Tibial nerve (tissue), 4 donors: ENCODE measurements at regions not wholly inside any gene's neighbourhood (a gene's known extent, or its start where the extent isn't known, plus 50 kb on each side); places are given as distances from the start of the nearest gene placed in this dataset.
"Not testable (repeated sequence)": the region's sequence is repeated elsewhere in the genome, so short reads cannot be mapped to it uniquely, and the experiment has no call there.

Experiments
- DNase-seq, 2 donors: peaks; one replicate each; pipeline ENCODE4 v3.0.0-alpha.2; 2019; ENCODE audit warnings: low spot score in 2 of 2
- H3K27ac ChIP-seq, 4 donors: fragments of 200-600 bp; sonication (generic) in 3 of 4; one replicate each; pipeline ENCODE4 v1.5.1; 2017 to 2019; ENCODE audit warnings: mild to moderate bottlenecking in 1 of 4
- H3K27me3 ChIP-seq, 2 donors: fragments of 200-600 bp; sonication (generic) in 1 of 2; one replicate each; pipeline versions ENCODE4 v1.5.1 to v1.6.0; 2017 to 2019
- H3K36me3 ChIP-seq, 3 donors: fragments of 200-600 bp; sonication (generic); one replicate each; pipeline ENCODE4 v1.5.1; 2018 to 2019
- H3K4me1 ChIP-seq, 4 donors: fragments of 200-600 bp; sonication (generic) in 3 of 4; one replicate each; pipeline ENCODE4 v1.5.1; 2017 to 2019
- H3K4me3 ChIP-seq, 4 donors: fragments of 200-600 bp; sonication (generic) in 3 of 4; one replicate each; pipeline ENCODE4 v1.5.1; 2017 to 2019; ENCODE audit warnings: mild to moderate bottlenecking in 1 of 4, moderate library complexity in 1 of 4
- H3K9me3 ChIP-seq, 4 donors: fragments of 200-600 bp; sonication (generic) in 3 of 4; one replicate each; pipeline ENCODE4 v1.5.1; 2017 to 2019
- EP300 ChIP-seq, 2 donors: sonication (generic); formaldehyde crosslinking; IDR thresholded peaks; one replicate each; pipeline ENCODE4 v1.6.1; 2017; ENCODE audit warnings: antibody characterized with exemption in 2 of 2, mild to moderate bottlenecking in 1 of 2
- POLR2A ChIP-seq, 2 donors: fragments of 450-650 bp; IDR thresholded peaks; one replicate each; pipeline ENCODE4 v1.6.1; 2017; ENCODE audit warnings: antibody characterized with exemption in 2 of 2, mild to moderate bottlenecking in 2 of 2, moderate library complexity in 2 of 2
- WGBS, 2 donors: methylation state at CpG; one replicate each; pipeline ENCODE4 v1.1.5; 2018; 5-methylcytosine and 5-hydroxymethylcytosine counted together
- TF ChIP-seq, protein P1 (sequence below), 5 experiments: fragments of 200-600 bp in 3 of 5; fragments of 450-650 bp in 2 of 5; sonication (generic) in 3 of 5; IDR thresholded peaks; one replicate each; pipeline ENCODE4 v1.5.1; 2016 to 2019; ENCODE audit warnings: antibody characterized with exemption in 5 of 5, mild to moderate bottlenecking in 3 of 5, moderate library complexity in 2 of 5

DNA sequence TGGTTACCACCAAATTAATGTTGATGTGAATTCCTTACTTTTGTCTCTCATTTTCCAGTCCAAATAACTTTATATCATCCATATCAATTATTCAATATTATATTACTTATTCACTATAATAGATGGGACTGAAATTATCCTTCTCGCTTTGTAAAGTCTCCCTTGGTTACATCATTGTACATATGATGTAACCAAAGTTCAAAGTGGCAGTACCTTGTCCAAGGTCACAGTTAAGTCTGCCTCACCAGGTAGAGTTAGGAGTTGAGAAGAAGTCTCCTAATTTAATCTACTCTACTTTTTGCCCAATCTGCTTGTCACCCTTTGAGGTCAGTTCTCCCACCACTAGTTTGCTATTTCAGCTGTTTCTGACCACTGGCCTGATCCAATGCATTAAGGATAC, 83.7 kb upstream of the CLINT1 start:
- Histone ChIP-seq H3K4me1 (no peaks in the 10 kb centered on the region), H3K36me3 (no peaks in the 10 kb centered on the region), H3K27me3 (peaks cover 0 to 3% of the 10 kb centered on the region in 2 donors), H3K9me3 (no peaks in the 10 kb centered on the region), H3K27ac (no peak overlapping the region), H3K4me3 (no peak overlapping the region)
- 92 to 96% methylated on average over 1 of the region's 1 CpG for WGBS, 2 donors
- no peak for DNase-seq
- TF ChIP-seq, protein P1, sequence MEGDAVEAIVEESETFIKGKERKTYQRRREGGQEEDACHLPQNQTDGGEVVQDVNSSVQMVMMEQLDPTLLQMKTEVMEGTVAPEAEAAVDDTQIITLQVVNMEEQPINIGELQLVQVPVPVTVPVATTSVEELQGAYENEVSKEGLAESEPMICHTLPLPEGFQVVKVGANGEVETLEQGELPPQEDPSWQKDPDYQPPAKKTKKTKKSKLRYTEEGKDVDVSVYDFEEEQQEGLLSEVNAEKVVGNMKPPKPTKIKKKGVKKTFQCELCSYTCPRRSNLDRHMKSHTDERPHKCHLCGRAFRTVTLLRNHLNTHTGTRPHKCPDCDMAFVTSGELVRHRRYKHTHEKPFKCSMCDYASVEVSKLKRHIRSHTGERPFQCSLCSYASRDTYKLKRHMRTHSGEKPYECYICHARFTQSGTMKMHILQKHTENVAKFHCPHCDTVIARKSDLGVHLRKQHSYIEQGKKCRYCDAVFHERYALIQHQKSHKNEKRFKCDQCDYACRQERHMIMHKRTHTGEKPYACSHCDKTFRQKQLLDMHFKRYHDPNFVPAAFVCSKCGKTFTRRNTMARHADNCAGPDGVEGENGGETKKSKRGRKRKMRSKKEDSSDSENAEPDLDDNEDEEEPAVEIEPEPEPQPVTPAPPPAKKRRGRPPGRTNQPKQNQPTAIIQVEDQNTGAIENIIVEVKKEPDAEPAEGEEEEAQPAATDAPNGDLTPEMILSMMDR (IDR thresholded peaks at IDR 0.05) = no peak
- TF ChIP-seq POLR2A (IDR thresholded peaks at IDR 0.05) (no peak), EP300 (IDR thresholded peaks at IDR 0.05) (no peak)

DNA sequence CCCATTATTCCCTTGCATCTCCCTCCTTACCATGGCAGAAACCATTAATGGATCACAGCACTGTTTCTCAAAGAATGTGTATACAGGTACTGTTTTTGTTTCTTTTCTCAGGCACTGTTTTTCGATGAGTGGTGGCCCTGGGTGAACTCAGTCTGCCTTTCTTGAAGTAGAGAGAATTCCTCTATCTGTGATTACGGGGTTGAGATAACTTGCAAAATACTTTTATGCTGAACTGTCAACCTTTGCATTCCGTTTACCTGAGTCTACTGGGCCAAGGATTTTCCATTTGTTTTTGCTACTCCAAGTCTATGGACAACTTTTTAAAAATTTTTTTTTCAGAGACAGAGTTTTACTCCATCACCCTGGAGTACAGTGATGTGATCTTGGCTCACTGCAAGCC, 82.7 kb upstream of the CLINT1 start:
- 77 to 81% methylated on average over 3 of the region's 3 CpGs for WGBS, 2 donors
- H3K27ac ChIP-seq = no peak overlapping the region

DNA sequence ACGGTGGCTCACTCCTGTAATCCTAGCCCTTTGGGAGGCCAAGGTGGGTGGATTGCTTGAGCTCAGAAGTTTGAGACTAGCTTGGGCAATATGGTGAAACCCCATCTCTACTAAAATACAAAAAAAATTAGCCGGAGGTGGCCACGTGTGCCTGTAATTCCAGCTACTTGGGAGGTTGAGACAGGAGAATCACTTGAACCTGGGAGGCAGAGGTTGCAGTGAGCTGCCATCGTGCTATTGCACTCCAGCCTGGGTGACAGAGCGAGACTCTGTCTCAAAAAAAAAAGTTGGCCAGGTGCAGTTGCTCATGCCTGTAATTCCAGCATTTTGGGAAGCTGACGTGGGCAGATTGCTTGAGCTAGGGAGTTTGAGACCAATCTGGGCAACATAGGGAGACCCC, 79.2 kb upstream of the CLINT1 start:
- H3K27me3 ChIP-seq, H3K27ac ChIP-seq, H3K36me3 ChIP-seq, DNase-seq, H3K4me3 ChIP-seq, H3K4me1 ChIP-seq: not testable (repeated sequence)
- 92 to 95% methylated on average over 6 of the region's 6 CpGs for WGBS, 2 donors
- peaks cover 0 to 15% (median 0%) of the 10 kb centered on the region in 4 donors for H3K9me3 ChIP-seq

More for the DNA sequence above, 82.7 kb upstream of the CLINT1 start:
- no peak for DNase-seq
- no peaks in the 10 kb centered on the region for H3K27me3 ChIP-seq
- no peaks in the 10 kb centered on the region for H3K36me3 ChIP-seq
- TF ChIP-seq EP300 (IDR thresholded peaks at IDR 0.05) (no peak), POLR2A (IDR thresholded peaks at IDR 0.05) (no peak)
- TF ChIP-seq, protein P1 (IDR thresholded peaks at IDR 0.05) = no peak
- peaks cover 0 to 6% (median 0%) of the 10 kb centered on the region in 4 donors for H3K9me3 ChIP-seq
- H3K4me1 ChIP-seq = no peaks in the 10 kb centered on the region
- H3K4me3 ChIP-seq = no peak overlapping the region

DNA sequence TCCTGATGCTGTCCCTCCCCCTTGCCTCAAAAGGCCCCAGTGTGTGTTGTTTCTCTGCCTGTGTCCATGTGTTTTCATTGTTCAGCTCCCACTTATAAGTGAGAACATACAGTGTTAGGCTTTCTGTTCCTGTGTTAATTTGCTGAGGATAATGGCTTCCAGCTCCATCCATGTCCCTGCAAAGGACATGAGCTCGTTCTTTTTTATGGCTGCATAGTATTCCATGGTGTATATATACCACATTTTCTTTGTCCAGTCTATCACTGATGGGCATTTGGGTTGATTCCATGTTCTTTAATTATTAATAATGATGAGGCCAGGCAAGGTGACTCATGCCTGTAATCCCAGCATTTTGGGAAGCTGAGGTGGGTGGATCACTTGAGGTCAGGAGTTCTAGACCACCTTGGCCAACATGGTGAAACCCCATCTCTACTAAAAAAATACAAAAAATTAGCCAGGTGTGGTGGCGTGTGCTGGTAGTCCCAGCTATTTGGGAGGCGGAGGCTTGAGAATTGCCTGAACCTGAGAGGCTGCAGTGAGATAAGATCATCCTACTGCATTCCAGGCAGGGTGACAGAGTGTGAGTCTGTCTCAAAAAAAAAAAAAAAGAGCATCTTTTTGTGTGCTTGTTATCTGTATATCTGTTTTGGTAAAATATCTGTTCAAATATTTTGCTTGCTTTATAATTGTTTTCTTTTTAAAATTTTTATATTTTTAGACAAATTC, 78.0 kb upstream of the CLINT1 start:
- 86 to 93% methylated on average over 3 of the region's 3 CpGs for WGBS, 2 donors
- not testable (repeated sequence) for DNase-seq, H3K4me1 ChIP-seq, H3K27ac ChIP-seq, H3K36me3 ChIP-seq, H3K4me3 ChIP-seq, H3K27me3 ChIP-seq
- H3K9me3 ChIP-seq = peaks cover 0 to 15% (median 0%) of the 10 kb centered on the region in 4 donors

DNA sequence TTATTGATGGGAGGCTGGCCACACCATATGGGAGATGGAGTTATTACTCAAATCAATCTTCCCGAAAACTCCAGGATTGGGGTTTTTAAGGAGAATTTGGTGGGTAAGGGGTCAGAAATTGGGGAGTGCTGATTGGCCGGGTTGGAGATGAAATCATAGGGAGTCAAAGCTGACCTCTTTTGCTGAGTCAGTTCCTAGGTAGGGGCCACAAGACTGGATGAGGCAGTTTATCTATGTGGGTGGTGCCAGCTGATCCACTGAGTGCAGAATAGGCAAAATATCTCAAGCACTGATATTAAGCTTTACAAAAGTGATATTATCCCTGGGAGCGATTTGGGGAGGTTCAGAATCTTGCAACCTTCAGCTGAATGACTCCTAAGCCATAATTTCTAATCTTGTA, 75.7 kb upstream of the CLINT1 start:
- TF ChIP-seq, protein P1 (IDR thresholded peaks at IDR 0.05) = no peak
- TF ChIP-seq EP300 (IDR thresholded peaks at IDR 0.05) (no peak), POLR2A (IDR thresholded peaks at IDR 0.05) (no peak)
- H3K9me3 ChIP-seq = peaks cover 0 to 15% (median 0%) of the 10 kb centered on the region in 4 donors
- H3K27ac ChIP-seq = no peak overlapping the region
- H3K4me3 ChIP-seq = no peak overlapping the region
- no peaks in the 10 kb centered on the region for H3K27me3 ChIP-seq
- H3K36me3 ChIP-seq = no peaks in the 10 kb centered on the region
- 90 to 97% methylated on average over 3 of the region's 3 CpGs for WGBS, 2 donors
- no peaks in the 10 kb centered on the region for H3K4me1 ChIP-seq
- no peak for DNase-seq

DNA sequence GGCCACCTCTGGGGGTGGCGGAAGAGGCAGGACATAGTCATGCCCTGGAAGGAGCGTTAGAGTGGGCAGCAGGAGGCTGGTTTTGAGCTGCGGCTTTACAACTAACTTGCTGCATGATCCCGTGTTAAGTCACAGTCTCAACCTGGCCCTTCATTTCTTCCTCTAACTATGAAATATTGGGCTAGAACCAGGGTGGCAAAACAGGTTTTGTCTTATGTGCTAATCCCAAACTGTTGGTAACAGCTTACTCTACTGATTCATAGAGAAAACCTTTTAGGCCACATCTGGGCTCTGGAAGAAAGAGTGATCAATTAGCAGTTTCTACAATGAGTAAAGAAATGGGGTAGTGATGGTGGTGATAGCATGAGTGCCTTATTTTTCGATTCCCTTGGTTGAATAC, 74.1 kb upstream of the CLINT1 start:
- 86 to 92% methylated on average over 5 of the region's 5 CpGs for WGBS, 2 donors
- TF ChIP-seq, protein P1 (IDR thresholded peaks at IDR 0.05) = no peak
- TF ChIP-seq POLR2A (IDR thresholded peaks at IDR 0.05) (no peak), EP300 (IDR thresholded peaks at IDR 0.05) (no peak)
- no peak overlapping the region for H3K27ac ChIP-seq
- no peak for DNase-seq
- H3K4me3 ChIP-seq = no peak overlapping the region
- peaks cover 0 to 15% (median 0%) of the 10 kb centered on the region in 4 donors for H3K9me3 ChIP-seq
- no peaks in the 10 kb centered on the region for H3K27me3 ChIP-seq
- no peaks in the 10 kb centered on the region for H3K4me1 ChIP-seq
- no peaks in the 10 kb centered on the region for H3K36me3 ChIP-seq
